ENCODE measurements at regions not wholly inside any gene's neighbourhood (a gene's known extent, or its start where the extent isn't known, plus 50 kb on each side); places are given as distances from the start of the nearest gene placed in this dataset.

DNA sequence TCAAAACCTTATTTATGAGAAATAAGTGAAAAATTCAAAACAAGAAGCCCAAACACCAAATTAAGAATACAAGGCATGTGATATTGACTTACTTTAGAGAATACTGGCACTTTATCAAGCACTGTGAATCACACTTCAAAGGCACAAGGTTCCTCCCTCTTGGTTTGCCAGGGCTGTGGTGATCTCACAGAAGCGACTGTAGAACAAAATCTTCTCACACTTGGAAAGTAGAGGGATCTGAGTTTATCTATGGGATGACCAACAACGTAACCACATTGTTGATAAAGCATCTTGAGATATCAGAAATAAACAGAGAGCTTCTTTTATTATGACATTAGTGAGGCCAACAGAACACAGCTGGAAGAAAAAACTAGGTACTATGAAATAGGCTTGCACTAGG is 295.9 kb downstream of the NFIB start:
- TF ChIP-seq, protein P1, sequence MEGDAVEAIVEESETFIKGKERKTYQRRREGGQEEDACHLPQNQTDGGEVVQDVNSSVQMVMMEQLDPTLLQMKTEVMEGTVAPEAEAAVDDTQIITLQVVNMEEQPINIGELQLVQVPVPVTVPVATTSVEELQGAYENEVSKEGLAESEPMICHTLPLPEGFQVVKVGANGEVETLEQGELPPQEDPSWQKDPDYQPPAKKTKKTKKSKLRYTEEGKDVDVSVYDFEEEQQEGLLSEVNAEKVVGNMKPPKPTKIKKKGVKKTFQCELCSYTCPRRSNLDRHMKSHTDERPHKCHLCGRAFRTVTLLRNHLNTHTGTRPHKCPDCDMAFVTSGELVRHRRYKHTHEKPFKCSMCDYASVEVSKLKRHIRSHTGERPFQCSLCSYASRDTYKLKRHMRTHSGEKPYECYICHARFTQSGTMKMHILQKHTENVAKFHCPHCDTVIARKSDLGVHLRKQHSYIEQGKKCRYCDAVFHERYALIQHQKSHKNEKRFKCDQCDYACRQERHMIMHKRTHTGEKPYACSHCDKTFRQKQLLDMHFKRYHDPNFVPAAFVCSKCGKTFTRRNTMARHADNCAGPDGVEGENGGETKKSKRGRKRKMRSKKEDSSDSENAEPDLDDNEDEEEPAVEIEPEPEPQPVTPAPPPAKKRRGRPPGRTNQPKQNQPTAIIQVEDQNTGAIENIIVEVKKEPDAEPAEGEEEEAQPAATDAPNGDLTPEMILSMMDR (IDR thresholded peaks at IDR 0.05): no peak
- TF ChIP-seq POLR2AphosphoS5 (IDR thresholded peaks at IDR 0.05): no peak
